DMS79 (cell line): ENCODE measurements at regions not wholly inside any gene's neighbourhood (a gene's known extent, or its start where the extent isn't known, plus 50 kb on each side); places are given as distances from the start of the nearest gene placed in this dataset.

Experiments used
- DNase-seq: peaks from one replicate; lab custom pipeline; 2025; lab: John Stamatoyannopoulos, UW

GRCh38 chr16:49078104-49078503 lies 203.5 kb downstream of the CBLN1 start:
- no peak for DNase-seq

- no peak for DNase-seq
Measured at GRCh38 chr16:49075709-49076108, 205.9 kb downstream of the CBLN1 start.

- no peak for DNase-seq
Measured at GRCh38 chr16:49068224-49068623, 213.4 kb downstream of the CBLN1 start.

GRCh38 chr16:49067776-49068175 lies 213.9 kb downstream of the CBLN1 start:
- no peak for DNase-seq

GRCh38 chr16:49061137-49061714 lies 220.4 kb downstream of the CBLN1 start:
- DNase-seq, result no peak

GRCh38 chr16:49060728-49061127 lies 220.9 kb downstream of the CBLN1 start:
- DNase-seq, result no peak

GRCh38 chr16:49058382-49058781 lies 223.3 kb downstream of the CBLN1 start:
- DNase-seq, result no peak

- DNase-seq, result no peak
Measured at GRCh38 chr16:49057936-49058335, 223.7 kb downstream of the CBLN1 start.

GRCh38 chr16:49057391-49057790 lies 224.2 kb downstream of the CBLN1 start:
- no peak for DNase-seq

- no peak for DNase-seq
Measured at GRCh38 chr16:49056546-49056945, 225.1 kb downstream of the CBLN1 start.

- DNase-seq, result peak; percentile 1
Measured at GRCh38 chr16:49055824-49056545, 225.7 kb downstream of the CBLN1 start.

GRCh38 chr16:49055291-49055690 lies 226.3 kb downstream of the CBLN1 start:
- DNase-seq, result no peak

GRCh38 chr16:49054606-49055005 lies 227.0 kb downstream of the CBLN1 start:
- no peak for DNase-seq

- no peak for DNase-seq
Measured at GRCh38 chr16:49052846-49053245, 228.8 kb downstream of the CBLN1 start.

- DNase-seq, result no peak
Measured at GRCh38 chr16:49051576-49051975, 230.1 kb downstream of the CBLN1 start.

- DNase-seq, result no peak
Measured at GRCh38 chr16:49050607-49051006, 231.0 kb downstream of the CBLN1 start.

- no peak for DNase-seq
Measured at GRCh38 chr16:49049644-49050043, 232.0 kb downstream of the CBLN1 start.

- no peak for DNase-seq
Measured at GRCh38 chr16:49049191-49049590, 232.4 kb downstream of the CBLN1 start.

GRCh38 chr16:49048557-49048956 lies 233.1 kb downstream of the CBLN1 start:
- DNase-seq, result no peak

GRCh38 chr16:49036126-49036525 lies 245.5 kb downstream of the CBLN1 start:
- no peak for DNase-seq

GRCh38 chr16:49027420-49027819 lies 254.2 kb downstream of the CBLN1 start:
- no peak for DNase-seq

GRCh38 chr16:49026566-49027181 lies 255.0 kb downstream of the CBLN1 start:
- no peak for DNase-seq

- DNase-seq, result no peak
Measured at GRCh38 chr16:49024896-49025295, 256.7 kb downstream of the CBLN1 start.

GRCh38 chr16:49024016-49024415 lies 257.6 kb downstream of the CBLN1 start:
- no peak for DNase-seq
